ENCODE measurements at regions not wholly inside any gene's neighbourhood (a gene's known extent, or its start where the extent isn't known, plus 50 kb on each side); places are given as distances from the start of the nearest gene placed in this dataset.

DNA sequence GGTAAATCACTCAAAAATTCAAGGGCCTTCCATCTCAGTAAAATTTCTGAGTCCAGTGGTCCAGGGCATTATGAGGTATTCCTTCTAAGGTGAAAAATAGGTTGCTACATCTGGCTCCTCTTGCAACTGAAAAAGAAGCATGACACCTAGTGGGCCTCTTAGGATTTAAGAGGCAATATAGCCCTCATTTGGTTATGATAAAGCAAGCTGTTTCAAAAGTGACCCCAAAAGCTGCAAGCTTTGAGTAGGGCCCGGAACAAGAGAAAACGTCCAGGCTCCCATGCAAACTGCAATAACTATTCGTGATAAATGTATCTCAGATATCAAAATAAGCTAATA, 1910.2 kb upstream of the PRR20A start:
- TF ChIP-seq POLR2A (IDR thresholded peaks at IDR 0.05) = no peak
- TF ChIP-seq, protein P1, sequence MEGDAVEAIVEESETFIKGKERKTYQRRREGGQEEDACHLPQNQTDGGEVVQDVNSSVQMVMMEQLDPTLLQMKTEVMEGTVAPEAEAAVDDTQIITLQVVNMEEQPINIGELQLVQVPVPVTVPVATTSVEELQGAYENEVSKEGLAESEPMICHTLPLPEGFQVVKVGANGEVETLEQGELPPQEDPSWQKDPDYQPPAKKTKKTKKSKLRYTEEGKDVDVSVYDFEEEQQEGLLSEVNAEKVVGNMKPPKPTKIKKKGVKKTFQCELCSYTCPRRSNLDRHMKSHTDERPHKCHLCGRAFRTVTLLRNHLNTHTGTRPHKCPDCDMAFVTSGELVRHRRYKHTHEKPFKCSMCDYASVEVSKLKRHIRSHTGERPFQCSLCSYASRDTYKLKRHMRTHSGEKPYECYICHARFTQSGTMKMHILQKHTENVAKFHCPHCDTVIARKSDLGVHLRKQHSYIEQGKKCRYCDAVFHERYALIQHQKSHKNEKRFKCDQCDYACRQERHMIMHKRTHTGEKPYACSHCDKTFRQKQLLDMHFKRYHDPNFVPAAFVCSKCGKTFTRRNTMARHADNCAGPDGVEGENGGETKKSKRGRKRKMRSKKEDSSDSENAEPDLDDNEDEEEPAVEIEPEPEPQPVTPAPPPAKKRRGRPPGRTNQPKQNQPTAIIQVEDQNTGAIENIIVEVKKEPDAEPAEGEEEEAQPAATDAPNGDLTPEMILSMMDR (IDR thresholded peaks at IDR 0.05) = no peak
- no peaks in the 10 kb centered on the region for H3K27me3 ChIP-seq
- no peak overlapping the region for H3K27ac ChIP-seq
- no peaks in the 10 kb centered on the region for H3K9me3 ChIP-seq
- H3K4me3 ChIP-seq = no peak overlapping the region
- H3K4me1 ChIP-seq = no peaks in the 10 kb centered on the region
- no peak for DNase-seq
- H3K36me3 ChIP-seq = no peaks in the 10 kb centered on the region

DNA sequence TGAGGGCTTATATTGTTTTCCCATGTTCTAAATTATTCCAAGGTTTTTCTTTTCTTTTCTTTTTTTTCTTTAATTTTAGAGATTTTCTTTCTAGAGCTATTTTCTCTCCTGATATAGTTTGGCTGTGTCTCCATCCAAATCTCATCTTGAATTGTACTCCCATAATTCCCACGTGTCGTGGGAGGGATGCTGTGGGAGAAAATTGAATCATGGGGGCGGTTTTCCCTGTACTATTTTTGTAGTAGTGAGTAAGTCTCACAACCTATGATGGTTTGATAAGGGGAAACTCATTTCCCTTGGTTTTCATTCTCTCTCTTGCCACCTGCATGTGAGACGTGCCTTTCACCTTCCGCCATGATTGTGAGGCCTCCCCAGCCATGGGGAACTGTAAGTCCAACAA, 1906.4 kb upstream of the PRR20A start:
- Histone ChIP-seq H3K27ac (no peak overlapping the region), H3K4me1 (no peaks in the 10 kb centered on the region), H3K36me3 (no peaks in the 10 kb centered on the region), H3K27me3 (no peaks in the 10 kb centered on the region), H3K9me3 (no peaks in the 10 kb centered on the region), H3K4me3 (no peak overlapping the region)
- TF ChIP-seq POLR2A (IDR thresholded peaks at IDR 0.05) = no peak
- TF ChIP-seq, protein P1 (IDR thresholded peaks at IDR 0.05) = no peak
- no peak for DNase-seq

DNA sequence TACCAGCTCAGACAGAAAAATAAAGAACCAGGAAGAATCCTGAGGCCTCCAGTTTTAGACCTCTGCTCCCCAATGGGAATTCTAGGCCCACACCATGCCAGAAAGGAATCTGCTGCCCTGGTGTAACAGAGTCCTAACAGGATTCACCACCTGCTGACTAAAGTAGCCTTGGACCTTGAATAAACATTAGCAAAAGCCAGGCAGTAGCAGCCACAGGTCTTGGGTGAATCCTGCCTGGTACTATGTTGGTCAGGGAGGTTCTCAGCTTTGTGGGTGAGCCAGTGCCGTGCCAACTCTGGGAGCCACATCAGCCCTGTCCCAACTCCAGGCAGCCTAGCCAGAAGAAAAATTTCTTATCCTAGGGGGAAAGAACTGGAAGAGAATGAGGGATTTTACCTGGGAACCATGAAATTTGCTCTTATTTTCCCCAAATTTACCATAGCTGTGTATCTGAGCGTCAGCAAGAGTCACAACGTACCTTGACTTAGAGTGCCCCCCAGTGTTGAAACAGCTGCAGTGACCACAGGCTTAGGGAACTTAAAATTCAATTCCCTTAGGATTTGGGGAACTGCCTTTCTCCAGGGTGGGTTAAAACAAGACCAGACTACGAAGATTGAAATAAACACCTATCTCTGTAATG, 1895.6 kb upstream of the PRR20A start:
- DNase-seq = no peak
- Histone ChIP-seq H3K27me3 (no peaks in the 10 kb centered on the region), H3K27ac (no peak overlapping the region), H3K4me1 (no peaks in the 10 kb centered on the region), H3K4me3 (no peak overlapping the region), H3K36me3 (no peaks in the 10 kb centered on the region), H3K9me3 (no peaks in the 10 kb centered on the region)
- TF ChIP-seq, protein P1 (IDR thresholded peaks at IDR 0.05) = no peak
- TF ChIP-seq POLR2A (IDR thresholded peaks at IDR 0.05) = no peak

DNA sequence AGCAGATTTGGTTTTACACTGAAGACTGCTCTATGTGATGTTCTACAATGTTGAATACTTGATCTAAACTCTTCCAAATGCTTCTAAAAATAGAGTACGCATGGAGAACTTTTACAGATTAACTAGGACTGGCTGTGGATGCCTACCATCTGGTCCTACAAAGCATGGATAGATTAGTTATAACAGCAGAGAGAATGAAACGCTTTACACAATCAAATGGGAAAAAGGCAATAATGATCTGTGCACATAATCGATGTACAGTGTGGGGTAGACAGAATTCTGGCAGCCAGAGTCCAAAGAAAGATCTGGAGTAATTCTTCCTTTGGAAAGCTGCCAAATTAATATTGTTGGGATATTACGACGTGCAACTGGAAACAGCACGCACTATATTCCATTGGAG, 1885.5 kb upstream of the PRR20A start:
- TF ChIP-seq, protein P1 (IDR thresholded peaks at IDR 0.05) = no peak
- TF ChIP-seq POLR2A (IDR thresholded peaks at IDR 0.05) = no peak
- H3K4me1 ChIP-seq = no peaks in the 10 kb centered on the region
- no peaks in the 10 kb centered on the region for H3K36me3 ChIP-seq
- H3K27ac ChIP-seq = no peak overlapping the region
- no peaks in the 10 kb centered on the region for H3K27me3 ChIP-seq
- no peaks in the 10 kb centered on the region for H3K9me3 ChIP-seq
- DNase-seq = no peak
- H3K4me3 ChIP-seq = no peak overlapping the region

DNA sequence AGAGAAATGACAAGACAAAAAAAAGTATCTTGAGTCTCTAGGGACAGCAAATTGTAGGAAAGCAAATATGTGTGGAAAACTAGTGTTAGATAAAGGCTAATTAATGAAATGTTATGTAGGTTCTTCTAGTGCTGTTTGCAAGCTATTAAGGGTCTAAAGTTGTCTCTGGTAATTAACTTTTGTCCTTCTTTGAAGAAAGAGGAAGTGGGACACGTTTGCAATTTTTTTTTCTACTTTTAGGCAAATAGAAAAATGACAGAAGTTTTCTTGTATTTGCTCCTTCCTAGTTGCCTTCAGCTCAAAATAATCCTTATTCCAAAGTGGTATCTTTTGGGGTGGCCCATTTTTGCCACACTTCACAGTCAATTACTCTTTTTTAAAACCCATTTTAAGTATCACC, 1877.7 kb upstream of the PRR20A start:
- TF ChIP-seq, protein P1 (IDR thresholded peaks at IDR 0.05) = no peak
- no peak for TF ChIP-seq POLR2A (IDR thresholded peaks at IDR 0.05)
- H3K27me3 ChIP-seq = no peaks in the 10 kb centered on the region
- no peaks in the 10 kb centered on the region for H3K36me3 ChIP-seq
- H3K4me3 ChIP-seq = no peak overlapping the region
- DNase-seq = no peak
- no peaks in the 10 kb centered on the region for H3K4me1 ChIP-seq
- H3K27ac ChIP-seq = no peak overlapping the region
- no peaks in the 10 kb centered on the region for H3K9me3 ChIP-seq

DNA sequence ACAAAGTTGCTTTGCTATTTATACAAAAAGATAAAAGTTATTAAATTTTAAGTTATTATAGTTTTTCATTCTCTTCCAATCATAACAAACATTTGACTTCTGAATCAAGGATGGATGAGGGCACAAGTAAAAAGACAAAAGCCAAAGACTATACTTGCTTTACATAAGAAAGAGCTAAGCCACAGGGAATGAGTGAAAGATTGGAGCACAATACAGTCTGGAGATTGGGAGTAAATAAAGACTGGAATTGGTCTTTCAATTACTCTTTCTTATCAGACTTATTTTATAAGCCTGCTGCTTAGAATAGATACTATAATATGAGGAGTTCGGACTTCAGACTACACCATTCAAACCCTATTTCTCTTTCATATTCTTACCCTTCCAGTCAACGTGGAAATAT, 1874.1 kb upstream of the PRR20A start:
- TF ChIP-seq, protein P1 (IDR thresholded peaks at IDR 0.05) = no peak
- no peak for TF ChIP-seq POLR2A (IDR thresholded peaks at IDR 0.05)

More for the DNA sequence above, 1874.1 kb upstream of the PRR20A start:
- H3K27me3 ChIP-seq = no peaks in the 10 kb centered on the region
- no peaks in the 10 kb centered on the region for H3K9me3 ChIP-seq
- no peak for DNase-seq
- no peaks in the 10 kb centered on the region for H3K4me1 ChIP-seq
- no peak overlapping the region for H3K27ac ChIP-seq
- no peak overlapping the region for H3K4me3 ChIP-seq
- no peaks in the 10 kb centered on the region for H3K36me3 ChIP-seq

All from Peyer's patch (tissue), 4 donors.